Endothelial cell of umbilical vein (primary cell): ENCODE measurements at regions not wholly inside any gene's neighbourhood (a gene's known extent, or its start where the extent isn't known, plus 50 kb on each side); places are given as distances from the start of the nearest gene placed in this dataset.
"Not testable (repeated sequence)": the region's sequence is repeated elsewhere in the genome, so short reads cannot be mapped to it uniquely, and the experiment has no call there.

Source experiments
- BruUV-seq: library from RNA; stranded (reverse); fragments of 400-500 nt; replicated peaks from 2 replicates; lab custom pipeline; 2021; lab: Mats Ljungman, UMichigan
- CTCF ChIA-PET: fragments of 300-600, 350-600 bp; sonication (Branson Sonifier 250); formaldehyde crosslinking; loops from one replicate; lab custom pipeline; 2021; ENCODE audit warnings: antibody characterized with exemption, inconsistent platforms; lab: Charles Lee
- POLR2A ChIA-PET: fragments of 300-600, 350-600 bp; sonication (Branson Sonifier 250); formaldehyde crosslinking; loops from one replicate; lab custom pipeline; 2021; ENCODE audit warnings: antibody characterized with exemption, inconsistent platforms; lab: Charles Lee
- DNase-seq: peaks from one replicate; pipeline ENCODE4 v3.0.0-alpha.2; 2011; ENCODE audit warnings: low read depth, low spot score
- FAIRE-seq: peaks from 2 replicates; lab custom pipeline; 2011; peaks lifted over from hg19 to GRCh38; lab: Jason Lieb, UNC
- H2AFZ ChIP-seq: 2 replicates; pipeline ENCODE4 v1.6.0; 2012; ENCODE audit warnings: low read depth, low read length, control low read depth, inconsistent platforms
- H3K27ac ChIP-seq: 2 replicates; pipeline ENCODE4 v1.5.1; 2011; ENCODE audit warnings: low read depth, mild to moderate bottlenecking, control low read depth, low read length, moderate library complexity; ENCODE audit not compliant: insufficient read depth
- H3K27me3 ChIP-seq, 2 experiments: 2 replicates each; pipeline versions ENCODE4 v1.6.0 to v1.6.1; 2011; ENCODE audit warnings: low read length in 2 of 2, mixed read lengths in 1 of 2; ENCODE audit not compliant: control insufficient read depth in 2 of 2, insufficient read depth in 2 of 2
- H3K36me3 ChIP-seq, 2 experiments: 2 replicates in 1 of 2; 3 replicates in 1 of 2; pipeline ENCODE4 v1.5.1; 2011; ENCODE audit warnings: low read length in 2 of 2, mild to moderate bottlenecking in 1 of 2, moderate library complexity in 1 of 2; ENCODE audit not compliant: control insufficient read depth in 2 of 2, insufficient read depth in 2 of 2; ENCODE audit errors: extremely low read depth in 1 of 2
- H3K4me1 ChIP-seq: 3 replicates; pipeline ENCODE4 v1.5.1; 2011; ENCODE audit warnings: mild to moderate bottlenecking, low read length; ENCODE audit not compliant: control insufficient read depth, insufficient read depth; ENCODE audit errors: extremely low read depth
- H3K4me2 ChIP-seq: 2 replicates; pipeline ENCODE4 v1.6.1; 2011; ENCODE audit warnings: low read length, control low read depth, mixed read lengths; ENCODE audit not compliant: insufficient read depth
- H3K4me3 ChIP-seq, 3 experiments: fragments of 200-600 bp in 1 of 3; sonication (generic), shearing (Covaris generic) in 1 of 3; replicated peaks in 1 of 3; 2 replicates each; pipeline ENCODE4 v1.5.1; 2011 to 2016; ENCODE audit warnings: control low read depth in 3 of 3, low read length in 3 of 3, mild to moderate bottlenecking in 2 of 3, inconsistent platforms in 1 of 3, low read depth in 1 of 3, moderate library complexity in 1 of 3; ENCODE audit not compliant: insufficient read depth in 1 of 3
- H3K79me2 ChIP-seq: 2 replicates; pipeline ENCODE4 v1.6.0; 2012; ENCODE audit warnings: low read length, inconsistent platforms; ENCODE audit not compliant: control insufficient read depth, insufficient read depth
- H3K9ac ChIP-seq: replicated peaks from 2 replicates; pipeline ENCODE3; 2011; ENCODE audit warnings: low read length, control low read depth; ENCODE audit not compliant: insufficient read depth; ENCODE audit errors: extremely low read depth
- H3K9me1 ChIP-seq: replicated peaks from 3 replicates; pipeline ENCODE4 v1.6.0; 2011; ENCODE audit warnings: mild to moderate bottlenecking, low read length; ENCODE audit not compliant: control insufficient read depth, insufficient read depth; ENCODE audit errors: extremely low read depth
- H3K9me3 ChIP-seq: replicated peaks from 2 replicates; pipeline ENCODE4 v1.5.1; 2012; ENCODE audit warnings: low read length, inconsistent platforms; ENCODE audit not compliant: control insufficient read depth, insufficient read depth
- H4K20me1 ChIP-seq: replicated peaks from 2 replicates; pipeline ENCODE3; 2011; ENCODE audit warnings: mild to moderate bottlenecking, low read length; ENCODE audit not compliant: control insufficient read depth, insufficient read depth; ENCODE audit errors: extremely low read depth
- EZH2 ChIP-seq: IDR thresholded peaks from 2 replicates; pipeline ENCODE4 v1.6.1; 2012; ENCODE audit warnings: borderline replicate concordance, low read depth, mild to moderate bottlenecking, moderate library complexity, low read length, inconsistent platforms; ENCODE audit not compliant: severe bottlenecking
- FOS ChIP-seq: IDR thresholded peaks from 2 replicates; pipeline ENCODE4 v1.6.1; 2011; ENCODE audit warnings: mild to moderate bottlenecking, low read length, moderate library complexity, borderline replicate concordance; ENCODE audit not compliant: insufficient read depth
- GATA2 ChIP-seq: IDR thresholded peaks from 2 replicates; pipeline ENCODE4 v1.7.0; 2011; ENCODE audit warnings: low read depth, mild to moderate bottlenecking, moderate library complexity, mixed read lengths, low read length; ENCODE audit not compliant: insufficient read length, insufficient read depth
- JUN ChIP-seq: IDR thresholded peaks from 2 replicates; pipeline ENCODE4 v1.6.1; 2011; ENCODE audit warnings: borderline replicate concordance, low read depth; ENCODE audit not compliant: insufficient read length, insufficient read depth
- MYC ChIP-seq: IDR thresholded peaks from one replicate; pipeline ENCODE4 v1.6.1; 2011; ENCODE audit warnings: mild to moderate bottlenecking, low read depth, low read length
- POLR2A ChIP-seq: IDR thresholded peaks from 2 replicates; pipeline ENCODE4 v1.6.1; 2012; ENCODE audit warnings: low read depth, mild to moderate bottlenecking, control low read depth, low read length
- POLR2AphosphoS5 ChIP-seq: IDR thresholded peaks from 2 replicates; pipeline ENCODE4 v1.6.1; 2012; ENCODE audit warnings: low read depth, mild to moderate bottlenecking, control low read depth, low read length, moderate library complexity; ENCODE audit not compliant: insufficient read depth
- dilution Hi-C: fragments of 300-500 bp; cut with MboI; formaldehyde crosslinking; loops from one replicate; pipeline ENCODE4 v1.15.0; 2019; ENCODE audit warnings: low sequenced_read_pairs; ENCODE audit not compliant: extremely low pct_ligation_motif_present
- intact Hi-C: fragments of 100-400 bp; cut with micrococcal nuclease; formaldehyde crosslinking; loops from one replicate; pipeline ENCODE4 v1.10.0; 2022
- TF ChIP-seq, protein P1 (sequence below), 2 donors: IDR thresholded peaks; 1 replicate in 1 of 2; 2 replicates in 1 of 2; pipeline ENCODE4 v1.5.1; 2011; ENCODE audit warnings: low read length in 2 of 2, mild to moderate bottlenecking in 2 of 2, moderate library complexity in 2 of 2, control low read depth in 1 of 2, inconsistent platforms in 1 of 2, low read depth in 1 of 2; ENCODE audit not compliant: insufficient read depth in 1 of 2; ENCODE audit errors: extremely low read depth in 1 of 2
- TF ChIP-seq, protein P2 (sequence below): IDR thresholded peaks from 2 replicates; pipeline ENCODE4 v1.6.1; 2011; ENCODE audit not compliant: insufficient read depth, insufficient read length

DNA sequence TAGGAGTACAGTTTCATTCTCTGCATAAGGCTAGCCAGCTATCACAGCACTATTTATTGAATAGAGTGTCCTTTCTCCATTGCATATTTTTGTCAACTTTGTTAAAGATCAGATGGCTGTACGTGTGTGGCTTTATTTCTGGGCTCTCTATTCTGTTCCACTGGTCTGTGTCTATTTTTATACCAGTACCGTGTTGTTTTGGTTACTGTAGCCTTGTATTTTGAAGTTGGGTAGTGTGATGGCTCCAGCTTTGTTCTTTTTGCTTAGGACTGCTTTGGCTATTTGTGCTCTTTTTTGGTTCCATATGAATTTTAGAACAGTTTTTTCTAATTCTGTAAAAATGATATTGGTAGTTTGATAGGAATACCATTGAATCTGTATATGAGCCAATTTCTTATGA, 182.1 kb upstream of the DIAPH2 start:
- intact Hi-C loops = no loop called here
- FAIRE-seq (no peak), DNase-seq (no peak)
- Histone ChIP-seq H3K36me3 (no peaks in the 10 kb centered on the region), H4K20me1 (no peaks in the 10 kb centered on the region), H3K4me3 (no peak overlapping the region), H2AFZ (no peak overlapping the region), H3K9me1 (no peaks in the 10 kb centered on the region), H3K4me2 (no peak overlapping the region), H3K79me2 (no peaks in the 10 kb centered on the region), H3K27me3 (no peaks in the 10 kb centered on the region), H3K9me3 (no peaks in the 10 kb centered on the region), H3K9ac (no peak overlapping the region), H3K27ac (no peak overlapping the region), H3K4me1 (no peaks in the 10 kb centered on the region)
- dilution Hi-C loops = no loop called here
- CTCF ChIA-PET = no interaction called here
- BruUV-seq = no TSS peak
- no peak for TF ChIP-seq POLR2AphosphoS5
- TF ChIP-seq, protein P1, sequence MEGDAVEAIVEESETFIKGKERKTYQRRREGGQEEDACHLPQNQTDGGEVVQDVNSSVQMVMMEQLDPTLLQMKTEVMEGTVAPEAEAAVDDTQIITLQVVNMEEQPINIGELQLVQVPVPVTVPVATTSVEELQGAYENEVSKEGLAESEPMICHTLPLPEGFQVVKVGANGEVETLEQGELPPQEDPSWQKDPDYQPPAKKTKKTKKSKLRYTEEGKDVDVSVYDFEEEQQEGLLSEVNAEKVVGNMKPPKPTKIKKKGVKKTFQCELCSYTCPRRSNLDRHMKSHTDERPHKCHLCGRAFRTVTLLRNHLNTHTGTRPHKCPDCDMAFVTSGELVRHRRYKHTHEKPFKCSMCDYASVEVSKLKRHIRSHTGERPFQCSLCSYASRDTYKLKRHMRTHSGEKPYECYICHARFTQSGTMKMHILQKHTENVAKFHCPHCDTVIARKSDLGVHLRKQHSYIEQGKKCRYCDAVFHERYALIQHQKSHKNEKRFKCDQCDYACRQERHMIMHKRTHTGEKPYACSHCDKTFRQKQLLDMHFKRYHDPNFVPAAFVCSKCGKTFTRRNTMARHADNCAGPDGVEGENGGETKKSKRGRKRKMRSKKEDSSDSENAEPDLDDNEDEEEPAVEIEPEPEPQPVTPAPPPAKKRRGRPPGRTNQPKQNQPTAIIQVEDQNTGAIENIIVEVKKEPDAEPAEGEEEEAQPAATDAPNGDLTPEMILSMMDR (IDR thresholded peaks at IDR 0.05; ENCODE audit: extremely low read depth in 1 of 2, insufficient read depth in 1 of 2, low read depth in 1 of 2, low read length in 2 of 2) = no peak
- no peak for TF ChIP-seq FOS
- TF ChIP-seq, protein P2, sequence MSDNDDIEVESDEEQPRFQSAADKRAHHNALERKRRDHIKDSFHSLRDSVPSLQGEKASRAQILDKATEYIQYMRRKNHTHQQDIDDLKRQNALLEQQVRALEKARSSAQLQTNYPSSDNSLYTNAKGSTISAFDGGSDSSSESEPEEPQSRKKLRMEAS = no peak
- TF ChIP-seq MYC = no peak
- TF ChIP-seq POLR2A = no peak
- TF ChIP-seq JUN = no peak
- no peak for TF ChIP-seq GATA2
- TF ChIP-seq EZH2 = no peak
- POLR2A ChIA-PET = no interaction called here

DNA sequence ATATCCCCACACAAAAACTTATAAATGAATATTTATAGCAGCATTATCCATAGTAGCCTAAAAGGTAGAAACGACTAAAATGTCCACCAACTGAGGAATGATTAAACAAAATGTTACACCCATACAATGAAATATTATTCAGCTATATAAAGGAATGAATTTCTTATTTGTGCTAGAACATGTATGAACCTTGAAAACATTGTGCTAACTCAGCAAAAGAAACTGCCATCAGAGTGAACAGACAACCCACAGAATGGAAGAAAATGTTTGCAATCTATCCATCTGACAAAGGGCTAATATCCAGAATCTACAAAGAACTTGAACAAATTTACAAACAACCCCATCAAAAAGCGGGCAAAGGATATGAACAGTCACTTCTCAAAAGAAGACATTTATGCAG, 155.3 kb upstream of the DIAPH2 start:
- H3K36me3 ChIP-seq, H3K27ac ChIP-seq, intact Hi-C loops, H4K20me1 ChIP-seq, BruUV-seq, H3K9me3 ChIP-seq, H3K9me1 ChIP-seq, POLR2A ChIA-PET, H3K79me2 ChIP-seq, H3K4me3 ChIP-seq, FAIRE-seq, DNase-seq, CTCF ChIA-PET, H3K4me2 ChIP-seq, H3K4me1 ChIP-seq, H2AFZ ChIP-seq, dilution Hi-C loops, H3K9ac ChIP-seq, H3K27me3 ChIP-seq: not testable (repeated sequence)
